ENCODE measurements at regions not wholly inside any gene's neighbourhood (a gene's known extent, or its start where the extent isn't known, plus 50 kb on each side); places are given as distances from the start of the nearest gene placed in this dataset.

- CTCF ChIA-PET = interaction anchor here (1.2 to 4.7 kb wide), 4 partner anchors 503 to 742 kb away, joined by 4 to 37 read pairs (median 20); no protein-coding TSS in a partner anchor
- no peak overlapping the region for H3K4me3 ChIP-seq
- POLR2A ChIA-PET = no interaction called here
- no peak overlapping the region for H3K27ac ChIP-seq
- H3K4me2 ChIP-seq = no peak overlapping the region
- WGBS (ENCODE audit: missing lambda C conversion rate) = 62% methylated on average over 3 of the region's 3 CpGs
- FAIRE-seq (no peak), ATAC-seq (no peak), DNase-seq (ENCODE audit: low read depth in 1 of 2, low spot score in 1 of 2) (no peak)
- peaks cover 3% of the 10 kb centered on the region; the same call in 1 of the 3 replicates for H3K4me1 ChIP-seq
- H3K9me3 ChIP-seq = no peaks in the 10 kb centered on the region
- TF ChIP-seq FOXS1 (CRISPR knock-in tag; IDR thresholded peaks at IDR 0.05) (no peak), CBX8 (IDR thresholded peaks at IDR 0.05) (no peak), ZSCAN20 (CRISPR knock-in tag; IDR thresholded peaks at IDR 0.05) (no peak), MYC (IDR thresholded peaks at IDR 0.05; ENCODE audit: borderline replicate concordance, low read length) (no peak), GATA3 (IDR thresholded peaks at IDR 0.05; ENCODE audit: borderline replicate concordance) (no peak), ZNF302 (CRISPR knock-in tag; IDR thresholded peaks at IDR 0.05) (no peak), RFX5 (IDR thresholded peaks at IDR 0.05) (no peak), EHF (CRISPR knock-in tag; IDR thresholded peaks at IDR 0.05) (no peak), FOSL2 (IDR thresholded peaks at IDR 0.05) (no peak), FOSL2 (CRISPR knock-in tag; IDR thresholded peaks at IDR 0.05) (no peak), RNF2 (IDR thresholded peaks at IDR 0.05; ENCODE audit: borderline replicate concordance, low read depth) (no peak), NPAS2 (CRISPR knock-in tag; IDR thresholded peaks at IDR 0.05; ENCODE audit: borderline replicate concordance) (no peak)
These were observed 81.9 kb upstream of the GREM2 start for GRCh38 chr1:240693844-240694243.

DNA sequence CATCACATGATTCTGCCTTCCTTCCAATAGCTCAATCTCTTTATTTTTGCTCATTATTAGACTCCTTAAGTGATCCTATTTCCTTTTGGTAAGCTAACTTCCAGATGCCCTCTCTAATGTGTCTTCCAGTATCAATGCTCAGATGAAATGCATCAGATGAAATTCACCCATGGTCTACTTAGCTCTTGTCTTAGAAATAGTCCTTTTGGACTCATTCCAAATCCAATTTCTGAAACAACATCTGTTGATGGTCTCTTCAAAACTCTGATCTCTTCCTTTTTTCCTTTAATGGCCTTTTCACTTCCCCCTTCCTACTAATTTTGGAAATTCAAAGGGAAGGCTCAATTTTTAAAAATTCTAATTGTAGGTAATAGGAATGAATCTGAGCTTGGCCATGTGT is 81.1 kb upstream of the GREM2 start:
- CTCF ChIA-PET = interaction anchor here (0.7 to 4.7 kb wide), 11 partner anchors 16 to 741 kb away, joined by 4 to 37 read pairs (median 6); no protein-coding TSS in a partner anchor
- no peak overlapping the region for H3K4me2 ChIP-seq
- ATAC-seq = no peak
- H3K27ac ChIP-seq = no peak overlapping the region
- no peak for FAIRE-seq
- TF ChIP-seq HOXA7 (CRISPR knock-in tag; IDR thresholded peaks at IDR 0.05) = no peak
- TF ChIP-seq RNF2 (IDR thresholded peaks at IDR 0.05; ENCODE audit: borderline replicate concordance, low read depth) = no peak
- no peak for TF ChIP-seq HEYL (CRISPR knock-in tag; IDR thresholded peaks at IDR 0.05)
- no peak for TF ChIP-seq CEBPB (IDR thresholded peaks at IDR 0.05)
- no peak for TF ChIP-seq GATA3 (IDR thresholded peaks at IDR 0.05; ENCODE audit: borderline replicate concordance)
- TF ChIP-seq CHD2 (IDR thresholded peaks at IDR 0.05; ENCODE audit: low read length, partially characterized antibody) = no peak
- TF ChIP-seq, protein P1, sequence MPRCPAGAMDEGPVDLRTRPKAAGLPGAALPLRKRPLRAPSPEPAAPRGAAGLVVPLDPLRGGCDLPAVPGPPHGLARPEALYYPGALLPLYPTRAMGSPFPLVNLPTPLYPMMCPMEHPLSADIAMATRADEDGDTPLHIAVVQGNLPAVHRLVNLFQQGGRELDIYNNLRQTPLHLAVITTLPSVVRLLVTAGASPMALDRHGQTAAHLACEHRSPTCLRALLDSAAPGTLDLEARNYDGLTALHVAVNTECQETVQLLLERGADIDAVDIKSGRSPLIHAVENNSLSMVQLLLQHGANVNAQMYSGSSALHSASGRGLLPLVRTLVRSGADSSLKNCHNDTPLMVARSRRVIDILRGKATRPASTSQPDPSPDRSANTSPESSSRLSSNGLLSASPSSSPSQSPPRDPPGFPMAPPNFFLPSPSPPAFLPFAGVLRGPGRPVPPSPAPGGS (IDR thresholded peaks at IDR 0.05) = no peak
- no peak for TF ChIP-seq ATOH8 (CRISPR knock-in tag; IDR thresholded peaks at IDR 0.05; ENCODE audit: low read depth)
- no peak for TF ChIP-seq USF2 (IDR thresholded peaks at IDR 0.05)
- TF ChIP-seq FOSL2 (IDR thresholded peaks at IDR 0.05) = no peak
- no peak for TF ChIP-seq FOSL2 (CRISPR knock-in tag; IDR thresholded peaks at IDR 0.05)
- TF ChIP-seq ZSCAN20 (CRISPR knock-in tag; IDR thresholded peaks at IDR 0.05) = no peak
- no peak for DNase-seq (ENCODE audit: low read depth in 1 of 2, low spot score in 1 of 2)
- H3K4me1 ChIP-seq = peaks cover 3% of the 10 kb centered on the region; the same call in 1 of the 3 replicates
- POLR2A ChIA-PET = interaction anchor here (0.7 kb wide), 1 partner anchor 274 kb away, joined by 3 read pairs; no protein-coding TSS in a partner anchor
- no peaks in the 10 kb centered on the region for H3K9me3 ChIP-seq
- H3K4me3 ChIP-seq = no peak overlapping the region

DNA sequence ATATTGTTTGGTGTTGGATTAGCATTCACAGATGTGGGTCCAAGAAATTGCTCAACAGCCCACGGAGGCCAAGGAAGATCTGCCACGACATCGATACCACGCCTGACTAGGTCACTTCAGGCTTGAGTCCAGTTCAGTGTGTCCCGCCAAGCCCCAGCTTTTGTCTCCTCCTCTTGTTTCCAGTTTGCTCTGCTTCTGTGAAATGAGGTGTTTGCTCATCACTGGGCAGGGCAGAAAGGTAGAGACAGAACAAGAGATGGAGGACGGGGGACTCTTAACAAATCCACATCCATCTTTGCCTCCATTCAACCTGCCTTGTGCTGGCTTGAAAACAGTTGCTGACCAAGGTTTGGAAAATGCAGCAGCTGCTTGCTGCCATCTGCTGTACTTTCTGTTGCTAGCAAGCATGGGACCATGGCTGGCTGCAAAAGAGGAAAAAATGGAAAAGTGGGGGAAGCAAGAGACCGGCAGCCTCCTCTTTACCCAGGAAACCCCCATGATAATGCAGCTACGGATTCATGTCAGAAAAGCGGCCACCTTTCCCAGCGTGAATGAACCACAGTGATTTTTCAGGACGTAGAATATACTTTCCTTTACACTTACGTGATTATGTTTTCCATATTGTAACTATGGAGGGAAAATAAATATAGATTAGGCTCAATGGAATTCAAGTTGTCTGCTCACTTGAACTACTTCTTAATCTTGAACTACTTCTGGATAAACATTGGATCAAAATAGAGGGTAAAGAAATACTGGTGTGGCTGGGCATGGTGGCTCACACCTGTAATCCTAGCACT is 80.2 kb upstream of the GREM2 start:
- ATAC-seq = peak; percentile 94 to 95
- CTCF ChIA-PET = interaction anchor here (0.5 to 4.7 kb wide), 35 partner anchors 9 to 688 kb away, joined by 3 to 37 read pairs (median 5); partner anchors contain the start of genes GREM2 and RGS7
- no peak for TF ChIP-seq CBX8 (IDR thresholded peaks at IDR 0.05)
- no peak for TF ChIP-seq EHF (CRISPR knock-in tag; IDR thresholded peaks at IDR 0.05)
- no peak for TF ChIP-seq ESRRA (IDR thresholded peaks at IDR 0.05; ENCODE audit: borderline replicate concordance, low read length)
- TF ChIP-seq POLR2A (IDR thresholded peaks at IDR 0.05; ENCODE audit: low read length) = no peak
- TF ChIP-seq EP300 (IDR thresholded peaks at IDR 0.05) = no peak
- no peak for TF ChIP-seq HDAC2 (IDR thresholded peaks at IDR 0.05)
- TF ChIP-seq HOXB13 (CRISPR knock-in tag; IDR thresholded peaks at IDR 0.05; ENCODE audit: low read depth) = no peak
- TF ChIP-seq RCOR1 (IDR thresholded peaks at IDR 0.05; ENCODE audit: low read depth, low read length) = no peak
- no peak for TF ChIP-seq HEYL (CRISPR knock-in tag; IDR thresholded peaks at IDR 0.05)
- TF ChIP-seq HMGXB4 (CRISPR knock-in tag; IDR thresholded peaks at IDR 0.05; ENCODE audit: borderline replicate concordance) = no peak
- TF ChIP-seq ZC3H11A (IDR thresholded peaks at IDR 0.05) = no peak
- TF ChIP-seq, protein P1 (IDR thresholded peaks at IDR 0.05) = no peak
- TF ChIP-seq MAFK (IDR thresholded peaks at IDR 0.05; ENCODE audit: partially characterized antibody) = no peak

More for the DNA sequence above, 80.2 kb upstream of the GREM2 start:
- DNase-seq (ENCODE audit: low read depth in 1 of 2, low spot score in 1 of 2) (peak; percentile 26 to 63), FAIRE-seq (peak; percentile 67)
- 40% methylated on average over 12 of the region's 12 CpGs for WGBS (ENCODE audit: missing lambda C conversion rate)
- Histone ChIP-seq H3K27ac (peak overlapping the region in 1 of 2 experiments; percentile 36; a peak in 1 of 6 replicates), H3K4me3 (no peak overlapping the region), H3K9me3 (no peaks in the 10 kb centered on the region), H3K4me2 (peak overlapping the region; percentile 42; the same call in 2 of the 3 replicates), H3K4me1 (peaks cover 3% of the 10 kb centered on the region; the same call in 1 of the 3 replicates)
- POLR2A ChIA-PET = no interaction called here

All from A549 (cell line).